Kidney epithelial cell (primary cell): ENCODE measurements at regions not wholly inside any gene's neighbourhood (a gene's known extent, or its start where the extent isn't known, plus 50 kb on each side); places are given as distances from the start of the nearest gene placed in this dataset.
A peak's percentile ranks its signal among the peaks of the same experiment; 100 is the strongest.

Experiments
- DNase-seq: peaks from one replicate; pipeline ENCODE4 v3.0.0-alpha.2; 2010; ENCODE audit warnings: low read depth
- H3K27me3 ChIP-seq: 2 replicates; pipeline ENCODE4 v1.6.0; 2011; ENCODE audit warnings: low read length; ENCODE audit not compliant: control insufficient read depth, insufficient read depth
- H3K36me3 ChIP-seq: 2 replicates; pipeline ENCODE4 v1.5.1; 2011; ENCODE audit warnings: low read length; ENCODE audit not compliant: control insufficient read depth, insufficient read depth
- H3K4me3 ChIP-seq: 2 replicates; pipeline ENCODE4 v1.5.1; 2011; ENCODE audit warnings: low read depth, mild to moderate bottlenecking, control low read depth, low read length
- TF ChIP-seq, protein P1 (sequence below): IDR thresholded peaks from 2 replicates; pipeline ENCODE4 v1.5.1; 2011; ENCODE audit warnings: mild to moderate bottlenecking, moderate library complexity, low read length, control low read depth, inconsistent platforms; ENCODE audit not compliant: insufficient read depth, poor library complexity, severe bottlenecking

DNA sequence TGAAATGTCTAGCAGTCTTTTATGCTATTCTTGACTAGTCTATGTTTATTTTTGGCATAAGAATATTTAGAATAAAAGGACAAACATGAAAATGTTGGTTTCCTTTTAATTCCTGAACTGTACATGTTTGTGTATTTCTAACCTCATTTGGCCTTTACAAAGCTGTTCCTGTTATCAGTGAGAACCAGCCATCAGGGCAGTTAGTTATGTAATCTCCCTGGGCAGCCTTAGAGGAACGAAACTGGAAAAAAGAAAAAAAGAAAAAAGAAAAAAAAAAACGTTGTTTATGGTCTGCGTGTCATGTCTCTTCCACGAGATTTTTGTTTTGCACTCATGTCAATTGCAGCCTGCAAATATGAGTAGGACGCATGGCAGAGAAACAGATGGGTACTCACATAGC, 193.7 kb downstream of the MAGEB5 start:
- Histone ChIP-seq H3K27me3 (no peaks in the 10 kb centered on the region), H3K36me3 (no peaks in the 10 kb centered on the region), H3K4me3 (no peak overlapping the region)
- no peak for DNase-seq
- TF ChIP-seq, protein P1, sequence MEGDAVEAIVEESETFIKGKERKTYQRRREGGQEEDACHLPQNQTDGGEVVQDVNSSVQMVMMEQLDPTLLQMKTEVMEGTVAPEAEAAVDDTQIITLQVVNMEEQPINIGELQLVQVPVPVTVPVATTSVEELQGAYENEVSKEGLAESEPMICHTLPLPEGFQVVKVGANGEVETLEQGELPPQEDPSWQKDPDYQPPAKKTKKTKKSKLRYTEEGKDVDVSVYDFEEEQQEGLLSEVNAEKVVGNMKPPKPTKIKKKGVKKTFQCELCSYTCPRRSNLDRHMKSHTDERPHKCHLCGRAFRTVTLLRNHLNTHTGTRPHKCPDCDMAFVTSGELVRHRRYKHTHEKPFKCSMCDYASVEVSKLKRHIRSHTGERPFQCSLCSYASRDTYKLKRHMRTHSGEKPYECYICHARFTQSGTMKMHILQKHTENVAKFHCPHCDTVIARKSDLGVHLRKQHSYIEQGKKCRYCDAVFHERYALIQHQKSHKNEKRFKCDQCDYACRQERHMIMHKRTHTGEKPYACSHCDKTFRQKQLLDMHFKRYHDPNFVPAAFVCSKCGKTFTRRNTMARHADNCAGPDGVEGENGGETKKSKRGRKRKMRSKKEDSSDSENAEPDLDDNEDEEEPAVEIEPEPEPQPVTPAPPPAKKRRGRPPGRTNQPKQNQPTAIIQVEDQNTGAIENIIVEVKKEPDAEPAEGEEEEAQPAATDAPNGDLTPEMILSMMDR, result no peak

- Histone ChIP-seq H3K36me3 (no peaks in the 10 kb centered on the region), H3K4me3 (no peak overlapping the region), H3K27me3 (no peaks in the 10 kb centered on the region)
- TF ChIP-seq, protein P1, result no peak
- peak; percentile 28 for DNase-seq
These were observed 171.9 kb downstream of the MAGEB5 start for GRCh38 chrX:26387906-26388305.

- DNase-seq, result no peak
- Histone ChIP-seq H3K36me3 (no peaks in the 10 kb centered on the region), H3K4me3 (no peak overlapping the region), H3K27me3 (no peaks in the 10 kb centered on the region)
- TF ChIP-seq, protein P1, result no peak
These were observed 160.2 kb downstream of the MAGEB5 start for GRCh38 chrX:26376037-26376708.

DNA sequence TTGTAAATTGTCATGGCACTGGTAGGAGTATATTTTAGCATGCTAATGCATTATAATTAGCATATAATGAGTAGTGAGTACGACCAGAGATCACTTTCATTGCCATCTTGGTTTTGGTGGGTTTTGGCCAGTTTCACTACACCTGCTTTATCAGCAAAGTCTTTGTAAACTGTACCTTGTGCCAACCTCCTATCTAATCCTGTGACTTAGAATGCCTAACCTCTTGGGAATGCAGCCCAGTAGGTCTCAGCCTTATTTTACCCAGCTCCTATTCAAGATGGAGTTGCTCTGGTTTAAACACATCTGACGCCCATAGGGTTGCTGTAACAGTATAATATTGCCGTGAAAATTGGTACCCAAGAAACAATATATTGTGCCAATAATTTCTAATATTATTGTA, 159.4 kb downstream of the MAGEB5 start:
- H3K4me3 ChIP-seq, result no peak overlapping the region
- no peaks in the 10 kb centered on the region for H3K27me3 ChIP-seq
- no peak for DNase-seq
- TF ChIP-seq, protein P1, result no peak
- no peaks in the 10 kb centered on the region for H3K36me3 ChIP-seq

DNA sequence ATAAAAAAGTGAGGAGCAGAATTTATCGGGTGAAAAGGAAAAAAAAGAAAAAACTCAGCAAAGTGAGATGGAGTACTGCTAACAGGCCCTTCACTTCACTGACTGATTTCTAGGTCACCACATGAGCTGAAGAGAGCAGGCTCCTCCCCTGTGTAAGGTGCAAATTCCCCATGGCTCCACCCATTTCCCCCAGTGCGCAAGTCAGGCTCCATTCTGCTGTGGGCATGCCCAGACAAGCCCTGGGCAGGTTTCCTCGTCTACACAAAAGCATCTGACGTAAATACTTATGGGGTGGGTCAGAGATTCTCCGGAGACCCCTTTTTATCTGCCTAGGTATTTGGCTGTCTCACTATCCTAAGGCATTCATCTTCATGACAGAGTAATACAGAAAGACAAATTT, 157.9 kb downstream of the MAGEB5 start:
- Histone ChIP-seq H3K4me3 (no peak overlapping the region), H3K27me3 (no peaks in the 10 kb centered on the region), H3K36me3 (no peaks in the 10 kb centered on the region)
- DNase-seq, result no peak
- TF ChIP-seq, protein P1, result no peak

- Histone ChIP-seq H3K27me3 (no peaks in the 10 kb centered on the region), H3K36me3 (no peaks in the 10 kb centered on the region), H3K4me3 (no peak overlapping the region)
- DNase-seq, result no peak
- TF ChIP-seq, protein P1, result no peak
These were observed 137.0 kb downstream of the MAGEB5 start for GRCh38 chrX:26352891-26353430.
